NCI-H1436 (cell line): ENCODE measurements at regions not wholly inside any gene's neighbourhood (a gene's known extent, or its start where the extent isn't known, plus 50 kb on each side); places are given as distances from the start of the nearest gene placed in this dataset.
A peak's percentile ranks its signal among the peaks of the same experiment; 100 is the strongest.
"Not testable (repeated sequence)": the region's sequence is repeated elsewhere in the genome, so short reads cannot be mapped to it uniquely, and the experiment has no call there.

Experiments used
- DNase-seq: peaks from one replicate; lab custom pipeline; 2025; lab: John Stamatoyannopoulos, UW

DNA sequence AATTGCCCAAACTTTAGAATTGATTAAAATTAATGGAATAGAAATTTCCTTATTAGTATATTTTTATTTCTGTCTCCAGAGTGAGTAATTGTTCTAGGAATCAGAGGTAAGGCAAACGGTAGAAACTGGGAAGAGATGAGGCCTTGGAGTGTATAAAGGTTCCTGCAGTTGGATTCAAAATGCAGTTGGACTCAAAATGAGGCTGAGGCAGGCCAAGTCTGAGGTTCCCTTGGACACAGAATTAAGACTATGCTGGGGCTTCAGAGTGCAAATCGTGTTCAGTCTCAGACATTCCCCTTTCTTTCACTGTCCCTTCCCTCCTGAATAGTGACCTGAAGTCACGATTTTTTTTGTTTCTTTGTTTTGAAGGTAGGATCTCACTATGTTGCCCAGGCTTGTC is 746.9 kb upstream of the NRXN1 start:
- DNase-seq = no peak

DNA sequence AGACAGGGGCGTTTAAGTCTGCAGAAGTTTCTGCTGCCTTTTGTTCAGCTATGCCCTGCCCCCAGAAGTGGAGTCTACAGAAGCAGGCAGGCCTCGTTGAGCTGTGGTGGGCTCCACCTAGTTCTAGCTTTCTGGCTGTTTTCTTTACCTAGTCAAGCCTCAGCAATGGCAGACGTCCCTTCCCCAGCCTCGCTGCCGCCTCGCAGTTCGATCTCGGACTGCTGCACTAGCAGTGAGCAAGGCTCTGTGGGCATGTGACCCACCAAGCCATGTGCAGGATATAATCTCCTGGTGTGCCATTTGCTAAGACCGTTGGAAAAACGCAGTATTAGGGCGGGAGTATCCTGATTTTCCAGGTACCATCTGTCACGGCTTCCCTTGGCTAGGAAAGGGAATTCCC is 742.7 kb upstream of the NRXN1 start:
- DNase-seq = not testable (repeated sequence)

DNA sequence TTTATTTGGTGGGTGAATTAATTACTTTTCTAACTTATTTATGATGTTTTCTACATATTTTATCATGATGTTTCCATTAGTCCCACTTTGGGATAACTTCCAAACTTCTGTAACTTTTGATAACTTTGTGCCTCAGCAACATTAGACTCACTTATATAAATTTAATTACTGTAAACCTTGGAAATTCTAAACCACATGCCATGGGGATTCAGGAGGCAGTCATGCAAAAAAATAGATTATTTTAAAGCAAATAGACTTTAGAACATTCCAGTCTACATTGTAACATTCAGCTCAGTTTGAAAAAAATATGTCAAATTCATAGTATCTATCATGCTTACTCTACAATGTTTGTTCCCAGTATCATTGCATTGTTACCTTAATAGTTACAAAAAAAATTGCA is 728.5 kb upstream of the NRXN1 start:
- no peak for DNase-seq

DNA sequence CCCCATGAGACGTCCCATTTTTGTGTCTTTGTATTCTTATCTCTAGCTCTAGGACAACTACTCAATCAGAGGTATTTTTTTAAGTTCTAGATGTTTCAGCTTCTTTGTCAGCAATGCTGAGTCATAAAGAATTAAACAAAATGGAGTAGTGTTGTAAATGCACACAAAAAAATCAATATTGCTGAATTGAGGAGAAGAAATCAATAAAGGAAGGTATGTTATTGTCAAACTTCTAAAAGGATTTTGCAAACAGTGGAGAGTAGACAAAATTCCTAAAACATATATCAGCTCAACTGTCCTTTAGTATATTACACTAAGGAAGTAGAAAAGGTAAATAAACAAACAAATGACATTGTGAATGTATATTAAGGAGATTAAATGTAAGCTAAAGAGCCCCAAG is 726.1 kb upstream of the NRXN1 start:
- DNase-seq = no peak

DNA sequence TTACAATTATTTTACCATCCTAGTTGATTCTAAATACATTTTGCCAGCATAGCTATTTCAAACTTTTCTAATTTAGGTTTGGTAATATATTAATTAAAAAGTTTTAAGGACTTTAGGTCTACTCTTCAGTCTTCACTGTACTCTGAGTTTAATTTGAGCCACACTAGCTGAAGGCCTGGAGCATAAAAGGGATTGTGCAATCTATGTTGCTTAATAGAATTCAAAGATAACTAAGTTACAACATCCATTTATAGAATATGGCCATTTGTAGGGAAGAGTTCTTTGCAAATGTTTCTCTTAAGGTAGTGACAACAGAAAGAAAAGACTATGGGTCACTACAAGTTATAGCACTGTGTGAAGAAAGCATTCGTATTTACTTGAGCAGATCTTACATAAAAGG is 702.2 kb upstream of the NRXN1 start:
- no peak for DNase-seq

DNA sequence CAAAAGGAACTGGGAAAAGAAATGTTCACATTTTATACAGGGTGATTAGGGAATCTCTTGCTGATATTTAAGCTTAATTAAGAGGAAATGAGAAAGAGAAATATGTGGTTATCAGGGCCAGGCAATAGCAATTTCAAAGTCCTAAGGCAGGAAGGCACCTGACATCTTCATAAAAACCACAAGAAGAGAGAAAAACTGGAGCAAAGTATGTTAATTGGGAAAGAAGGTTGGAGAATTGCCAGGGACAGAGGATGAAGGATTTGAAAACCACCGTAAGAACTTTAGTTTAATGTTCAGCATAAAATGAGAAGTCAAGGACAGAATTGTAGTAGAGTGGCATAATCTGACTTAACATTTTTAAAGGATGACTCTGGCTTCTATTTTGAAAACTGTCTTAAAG is 691.8 kb upstream of the NRXN1 start:
- DNase-seq = no peak

DNA sequence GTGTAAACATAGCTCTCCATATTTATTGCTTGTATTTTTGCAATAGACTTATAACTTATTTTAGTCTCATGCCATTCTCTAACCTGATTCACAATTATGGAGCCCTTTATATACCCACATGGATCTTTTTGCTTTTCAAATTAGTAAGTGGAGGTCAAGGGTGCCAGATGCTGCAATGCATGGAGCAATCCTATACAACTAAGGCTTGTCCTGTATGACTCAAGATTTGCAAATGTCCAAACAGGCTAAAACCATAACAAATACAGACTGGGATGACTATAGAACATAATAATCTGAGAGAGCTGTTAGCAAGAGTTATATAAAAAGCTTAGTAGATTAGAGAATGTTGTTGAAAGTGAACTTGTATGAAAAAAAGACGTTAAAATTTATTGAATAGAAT is 690.4 kb upstream of the NRXN1 start:
- DNase-seq = no peak

DNA sequence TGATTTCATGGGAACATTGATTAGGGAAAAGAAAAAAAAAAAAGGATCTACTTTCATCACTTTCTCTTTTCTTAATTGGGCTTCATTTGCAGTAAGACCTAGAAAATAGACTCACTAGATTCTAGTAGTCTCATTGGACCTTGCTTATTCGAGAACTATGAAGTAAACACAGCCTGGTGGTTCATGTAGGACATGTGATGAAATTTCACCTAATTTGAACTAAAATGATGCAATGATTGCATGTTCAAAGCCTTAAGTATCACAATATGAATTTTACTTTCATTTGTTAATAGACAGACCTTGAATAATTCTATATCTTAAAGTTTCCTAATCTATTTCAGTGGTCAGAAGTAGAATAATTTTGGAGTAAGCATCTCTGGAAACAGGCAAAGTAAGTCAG is 688.9 kb upstream of the NRXN1 start:
- no peak for DNase-seq

DNA sequence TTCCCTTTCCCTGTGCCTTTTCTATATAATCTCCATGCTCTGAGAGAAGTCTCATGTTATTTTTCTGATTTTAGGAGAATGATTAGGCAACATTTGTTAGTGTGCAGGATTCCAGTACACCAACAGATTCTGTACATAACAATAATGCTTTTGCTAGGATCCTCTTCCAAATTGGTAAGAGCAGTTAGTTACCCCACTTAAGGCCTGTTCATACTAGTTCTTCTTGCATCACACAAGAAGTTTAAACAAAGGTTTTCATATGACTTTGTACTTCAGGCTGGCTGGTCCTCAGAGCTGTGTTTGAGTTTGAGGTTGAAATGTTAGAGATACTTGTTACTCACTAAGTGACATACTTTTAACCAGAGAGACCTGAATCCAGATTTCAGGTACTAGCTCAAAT is 686.9 kb upstream of the NRXN1 start:
- no peak for DNase-seq

DNA sequence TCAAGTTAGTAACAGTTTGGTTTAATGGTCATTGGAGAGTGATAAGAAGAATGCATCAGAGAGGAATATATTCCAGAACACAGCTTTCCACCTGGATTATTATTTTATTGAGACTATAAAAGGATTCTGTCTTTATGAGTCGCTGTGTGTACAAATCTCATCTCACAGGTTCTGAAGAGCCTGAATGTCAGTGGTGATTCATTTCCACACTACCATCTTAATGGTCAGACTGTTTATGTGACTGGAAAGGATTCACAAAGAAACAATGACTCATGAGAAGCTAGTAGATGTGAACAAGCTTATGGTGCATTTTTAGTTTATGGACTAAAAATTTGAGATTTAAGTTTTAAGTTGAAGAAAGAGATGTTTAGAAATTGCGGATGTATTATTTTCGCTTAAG is 685.4 kb upstream of the NRXN1 start:
- DNase-seq = no peak

DNA sequence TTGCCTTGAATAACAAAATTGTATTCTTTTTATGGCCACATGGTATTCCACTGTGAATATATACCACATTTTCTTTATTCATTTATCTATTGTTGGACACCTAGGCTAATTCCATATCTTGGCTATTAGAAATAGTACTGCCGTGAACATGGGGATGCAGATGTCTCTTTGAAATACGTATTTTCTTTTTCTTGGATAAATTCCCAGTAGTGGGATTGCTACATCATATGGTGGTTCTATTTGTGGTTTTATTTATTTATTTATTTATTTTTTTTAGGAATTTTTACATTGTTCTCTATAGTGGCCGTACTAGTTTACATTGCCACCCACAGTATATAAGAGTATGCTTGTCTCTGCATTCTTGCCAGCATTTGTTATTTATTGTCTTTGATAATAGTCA is 679.8 kb upstream of the NRXN1 start:
- DNase-seq = no peak

DNA sequence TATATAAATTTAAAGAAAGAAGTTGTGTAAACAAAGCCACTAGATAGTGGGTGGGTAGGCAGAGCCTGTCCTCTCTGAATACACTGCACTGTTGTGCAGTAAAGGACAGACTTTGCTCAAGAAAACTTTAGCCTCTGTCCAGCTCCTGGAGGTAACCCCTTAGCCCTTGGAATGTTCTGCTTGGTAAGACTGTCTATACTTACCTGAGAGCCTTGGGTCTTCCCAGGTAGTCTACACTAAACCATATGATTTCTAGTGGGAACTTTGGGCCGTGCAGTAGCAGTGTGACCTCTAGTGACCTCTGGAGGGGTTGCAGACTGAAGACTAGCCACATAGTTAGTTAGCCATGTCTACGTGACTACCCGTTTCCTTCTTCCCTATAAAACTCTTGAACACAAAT is 678.3 kb upstream of the NRXN1 start:
- peak; percentile 2 for DNase-seq

DNA sequence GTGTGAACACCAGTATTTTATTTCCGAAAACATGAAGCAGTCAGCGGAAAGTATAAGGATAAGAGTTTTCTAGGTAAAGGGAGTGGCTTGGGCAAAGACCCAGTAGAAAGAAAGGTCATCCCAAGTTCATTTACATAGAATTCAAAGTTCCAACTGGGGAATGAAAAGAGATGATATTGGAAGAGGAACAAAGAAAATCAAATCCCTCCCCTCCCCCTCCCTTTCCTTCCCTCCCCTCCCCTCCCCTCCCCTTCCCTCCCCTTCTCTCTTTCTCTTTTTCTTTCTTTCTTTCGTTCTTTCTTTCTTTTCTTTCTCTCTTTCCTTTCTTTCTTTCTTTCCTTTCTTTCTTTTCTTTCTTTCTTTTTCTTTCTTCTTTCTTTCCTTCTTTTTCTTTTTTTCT is 675.7 kb upstream of the NRXN1 start:
- no peak for DNase-seq

DNA sequence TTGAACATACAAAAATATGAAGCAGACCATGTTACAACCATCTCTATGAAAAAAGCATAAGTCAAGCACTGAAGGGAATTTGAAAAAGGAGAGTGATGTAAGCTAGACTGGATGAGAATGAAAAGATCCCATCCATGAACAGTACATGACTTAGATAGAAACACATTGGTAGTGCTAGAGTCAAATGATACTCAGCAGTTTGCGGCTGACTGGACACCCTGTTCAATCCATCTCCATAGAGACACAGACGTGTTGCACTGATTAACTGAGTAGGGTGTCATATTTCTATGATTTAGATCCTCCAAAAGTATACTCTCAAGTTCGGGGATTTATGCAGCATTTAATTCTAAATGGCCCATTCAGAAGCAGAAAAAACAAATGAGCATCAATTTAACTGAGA is 674.3 kb upstream of the NRXN1 start:
- peak; percentile 45 for DNase-seq

DNA sequence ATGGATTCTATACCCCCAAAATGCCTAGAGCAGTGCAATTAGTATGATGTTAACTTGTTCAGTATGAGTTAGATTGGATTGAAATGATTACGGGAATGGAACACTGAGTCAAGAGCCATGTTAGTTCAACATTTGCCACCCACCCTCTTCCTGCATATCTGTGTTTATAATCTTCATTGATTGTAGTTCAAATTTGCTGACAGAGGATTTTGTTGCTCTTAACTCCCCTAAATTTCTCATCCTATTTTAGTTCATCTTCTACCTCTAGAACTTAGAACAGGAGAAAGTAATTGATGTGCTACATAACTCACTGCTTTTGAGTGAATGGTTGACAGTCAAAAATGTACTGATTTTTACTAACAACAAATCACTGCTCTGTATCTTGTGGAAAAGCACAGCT is 673.5 kb upstream of the NRXN1 start:
- DNase-seq = no peak

DNA sequence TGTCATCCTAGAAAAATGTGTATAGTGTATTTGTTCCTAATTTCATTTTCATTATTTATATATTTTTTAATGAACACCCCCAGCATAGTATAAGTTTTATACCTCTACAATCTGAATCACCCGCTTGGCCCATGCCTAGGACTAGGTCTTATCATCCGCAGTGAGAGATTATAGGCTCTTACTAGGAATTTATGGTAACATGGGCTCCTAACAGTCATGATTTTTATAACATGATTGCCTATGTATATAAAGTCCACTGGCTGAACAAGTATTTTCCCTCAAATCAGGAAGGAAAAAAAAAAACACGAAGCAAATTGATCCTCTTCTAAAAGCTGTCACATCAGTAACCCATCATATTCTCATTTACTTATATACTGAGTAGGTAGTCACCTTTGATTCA is 666.1 kb upstream of the NRXN1 start:
- DNase-seq = no peak

DNA sequence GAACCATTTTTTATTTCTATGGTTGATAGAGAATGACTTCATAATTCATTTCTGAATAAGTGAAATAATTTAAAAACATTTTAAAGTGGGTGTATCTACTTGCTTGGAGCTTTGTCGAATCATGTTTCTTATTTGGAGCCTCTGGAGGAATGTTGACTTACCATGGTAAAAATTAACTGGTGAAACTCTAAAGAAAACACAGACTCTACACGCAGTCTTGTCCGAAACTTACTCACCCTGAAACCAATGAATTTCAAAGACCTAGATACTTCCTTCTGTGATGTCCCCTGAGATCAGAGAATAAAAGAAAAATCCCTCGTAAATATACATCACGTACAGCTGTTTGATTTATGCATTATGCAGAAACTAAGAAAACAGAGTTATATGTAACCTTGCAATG is 665.2 kb upstream of the NRXN1 start:
- no peak for DNase-seq

DNA sequence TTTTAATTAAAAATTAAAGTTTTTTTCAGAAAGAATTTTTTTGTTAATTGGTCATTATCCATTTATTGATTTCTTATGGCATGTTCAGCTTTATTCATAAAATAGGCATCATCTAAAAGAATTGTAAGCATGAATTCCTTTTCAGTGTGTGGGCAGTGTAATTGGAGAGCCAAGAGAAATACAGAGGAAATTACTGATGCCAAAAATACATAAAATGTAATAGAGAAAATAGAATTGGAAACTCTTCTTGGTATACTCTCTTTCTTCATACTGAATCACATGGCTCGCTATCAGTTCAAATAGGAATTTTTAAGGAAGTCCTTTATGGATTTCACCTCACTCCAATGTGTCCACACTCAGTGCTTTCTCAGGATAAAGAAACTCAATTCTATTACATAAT is 663.6 kb upstream of the NRXN1 start:
- DNase-seq = no peak

DNA sequence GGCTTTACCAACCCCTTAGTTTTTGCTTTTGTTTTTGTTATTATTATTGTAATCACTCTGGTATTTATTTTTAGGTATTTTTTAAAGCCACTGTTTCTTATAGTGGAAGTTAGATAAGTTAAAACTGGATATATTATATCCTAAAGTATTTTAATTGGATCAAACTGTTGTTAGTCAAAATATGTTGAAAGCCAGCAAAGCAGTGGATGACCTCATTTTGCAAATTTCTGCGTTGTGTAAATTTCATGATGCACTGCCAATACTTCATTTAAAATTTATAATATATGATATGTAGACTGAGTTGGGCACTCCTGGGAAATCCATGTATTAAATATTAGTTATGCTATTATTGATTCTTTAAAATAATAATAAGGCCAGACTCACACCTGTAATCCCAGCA is 661.7 kb upstream of the NRXN1 start:
- DNase-seq = no peak

DNA sequence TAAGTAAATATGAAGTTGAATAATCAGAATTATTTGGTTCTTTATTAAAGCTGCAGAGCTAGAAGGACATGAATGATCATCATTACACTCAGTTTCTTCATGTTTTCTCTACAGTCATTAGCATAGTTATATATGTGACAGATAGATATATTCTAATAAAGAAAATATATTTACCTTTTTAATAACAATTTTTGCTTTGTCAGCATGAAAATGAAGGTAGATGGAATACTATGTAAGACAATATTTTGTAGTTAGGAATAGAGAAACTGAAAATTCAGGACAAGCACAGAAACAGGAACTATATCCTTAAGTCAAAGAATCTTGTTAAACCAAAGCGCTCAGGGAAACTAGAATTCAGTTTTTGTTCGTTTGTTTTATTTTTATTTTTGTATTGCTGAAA is 649.9 kb upstream of the NRXN1 start:
- DNase-seq = no peak

DNA sequence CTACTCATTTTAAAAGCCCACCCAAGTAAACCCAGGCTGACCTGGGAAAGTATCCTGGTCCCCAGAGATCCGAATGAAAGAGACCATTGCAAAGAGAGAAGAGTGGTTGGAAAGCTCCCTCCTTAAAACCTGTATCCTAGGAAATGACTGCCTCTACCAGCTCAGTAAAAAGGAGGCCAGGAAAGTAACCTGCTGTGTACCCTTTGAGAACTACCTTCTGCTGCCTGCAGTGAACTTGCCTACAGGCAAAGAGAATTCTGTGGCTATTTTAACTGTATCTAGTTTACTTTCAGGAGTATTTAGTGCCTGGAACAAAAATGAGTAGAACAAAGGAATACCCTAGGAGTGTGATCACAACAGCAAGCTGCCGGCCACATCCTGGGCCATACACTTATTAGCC is 641.7 kb upstream of the NRXN1 start:
- DNase-seq = no peak

DNA sequence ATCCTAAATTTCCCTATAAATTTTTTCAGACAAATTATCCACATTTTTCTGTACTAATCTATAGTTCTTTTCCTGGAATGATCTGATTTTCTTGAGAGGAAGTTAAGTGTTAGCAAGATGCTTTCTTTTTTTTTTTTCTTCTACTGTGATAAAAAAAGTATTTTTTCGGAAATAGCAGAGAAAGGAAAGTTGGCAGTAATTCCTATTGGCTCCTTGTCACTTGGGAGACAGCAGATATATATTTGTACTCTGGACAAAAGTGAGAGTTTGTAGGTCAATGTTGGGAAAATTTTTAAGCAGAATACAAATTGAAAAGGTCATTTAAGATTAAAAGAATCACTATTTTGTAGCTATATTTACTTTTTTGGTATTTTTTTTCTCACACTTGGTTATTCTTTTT is 635.7 kb upstream of the NRXN1 start:
- no peak for DNase-seq

DNA sequence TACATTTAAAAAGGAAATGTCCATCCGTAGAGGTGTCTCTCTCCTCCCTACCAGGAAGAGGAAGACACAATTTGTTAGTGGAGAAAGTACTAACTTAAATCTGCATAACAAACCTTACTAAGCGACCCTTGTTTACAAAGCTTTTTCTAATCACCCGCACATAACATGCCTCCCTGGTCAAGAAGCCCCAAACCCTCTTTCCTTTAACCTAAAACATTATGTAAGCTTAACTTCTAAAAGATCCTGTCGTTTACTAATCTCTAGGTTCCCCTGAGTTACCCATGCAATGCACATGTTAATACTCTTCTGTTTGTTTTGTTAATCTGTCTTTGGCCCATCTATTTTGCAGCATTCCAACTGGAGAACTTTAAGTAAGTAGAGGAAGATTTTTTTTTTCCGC is 630.3 kb upstream of the NRXN1 start:
- DNase-seq = no peak

DNA sequence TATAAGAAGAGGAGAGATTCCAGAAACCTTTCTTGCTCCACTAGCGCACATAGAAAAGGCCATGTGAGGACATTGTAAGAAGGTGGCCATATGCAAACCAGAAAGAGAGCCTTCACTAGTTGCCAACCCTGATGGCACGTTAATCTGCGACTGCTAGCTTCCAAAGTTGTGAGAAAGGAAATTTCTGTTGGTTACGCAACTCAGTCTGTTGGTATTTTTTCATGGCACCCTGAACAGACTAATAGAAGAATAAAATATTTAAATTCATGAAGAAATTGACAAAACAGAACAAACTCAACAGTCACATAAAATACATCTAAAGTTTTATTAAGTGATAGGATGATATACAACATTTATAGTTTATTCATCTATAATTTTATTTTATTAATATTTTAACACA is 625.9 kb upstream of the NRXN1 start:
- no peak for DNase-seq

DNA sequence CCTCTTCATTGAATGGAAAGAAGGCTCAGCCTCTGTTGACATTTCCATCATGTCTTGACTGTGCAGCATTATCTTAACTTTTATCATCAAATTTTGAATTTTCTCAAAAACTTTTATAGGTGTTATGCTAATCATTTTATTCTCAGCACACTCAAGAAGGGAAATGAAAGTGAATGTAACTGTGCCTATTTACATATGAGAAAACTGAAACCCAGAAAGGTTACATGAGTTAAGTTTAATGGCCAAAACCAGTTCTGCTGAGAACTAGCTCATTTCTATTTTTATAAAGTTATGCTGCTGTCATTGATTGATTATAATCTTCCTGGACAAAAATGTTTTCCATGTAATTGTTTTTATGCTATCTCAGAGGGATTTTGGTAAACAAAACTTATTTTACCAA is 618.8 kb upstream of the NRXN1 start:
- no peak for DNase-seq

DNA sequence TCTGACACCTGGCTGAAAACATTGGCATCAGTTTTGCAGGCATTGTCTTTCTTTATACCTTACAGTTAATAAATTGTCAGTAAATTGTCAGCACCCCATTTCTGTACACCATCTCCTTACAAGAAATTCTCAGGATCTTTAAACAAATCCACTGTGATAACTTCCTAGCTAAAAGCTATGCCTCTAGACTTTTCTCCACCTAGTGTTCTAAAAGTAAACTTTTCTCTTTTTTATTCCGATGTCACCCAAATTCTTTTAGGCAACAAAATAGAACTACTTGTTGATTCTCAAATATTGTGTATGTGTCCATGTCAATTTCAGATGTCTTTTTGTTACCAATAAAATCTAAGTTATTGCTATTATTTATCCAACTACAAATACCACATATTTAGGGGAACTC is 617.4 kb upstream of the NRXN1 start:
- DNase-seq = no peak
